ENCODE measurements at regions not wholly inside any gene's neighbourhood (a gene's known extent, or its start where the extent isn't known, plus 50 kb on each side); places are given as distances from the start of the nearest gene placed in this dataset.

GRCh38 chr13:75071395-75071794, 410.6 kb downstream of the TBC1D4 start:
- TF ChIP-seq CTCF (IDR thresholded peaks at IDR 0.05) (no peak), EZH2 (IDR thresholded peaks at IDR 0.05) (no peak)

Data from neural progenitor cell (in vitro differentiated cells).